ENCODE measurements at regions not wholly inside any gene's neighbourhood (a gene's known extent, or its start where the extent isn't known, plus 50 kb on each side); places are given as distances from the start of the nearest gene placed in this dataset.

DNA sequence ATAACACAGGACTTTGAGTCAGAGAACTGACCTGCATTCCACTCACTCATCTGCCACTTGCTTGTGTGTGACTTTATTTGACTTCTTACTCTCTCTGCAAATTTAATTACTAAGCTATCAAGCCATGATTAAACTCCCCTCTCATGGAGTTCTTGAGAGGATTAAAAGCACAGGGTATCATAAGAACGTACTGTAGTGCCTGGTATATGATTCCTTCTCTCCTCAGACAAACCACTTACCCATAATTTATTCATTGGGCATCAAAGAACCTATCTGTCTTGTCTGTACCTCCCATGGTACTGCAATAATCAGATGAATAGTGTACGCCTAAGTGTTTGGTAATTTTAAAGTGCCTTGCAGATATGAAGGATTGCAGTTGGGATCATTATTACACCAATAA is 130.6 kb upstream of the UBASH3B start:
- Histone ChIP-seq H3K9me3 (ENCODE audit: control insufficient read depth in 3 of 3, low read length in 3 of 3) (no peaks in the 10 kb centered on the region), H3K36me3 (ENCODE audit: control insufficient read depth in 3 of 3, insufficient read depth in 3 of 3, low read length in 3 of 3) (no peaks in the 10 kb centered on the region), H3K4me1 (ENCODE audit: control insufficient read depth in 3 of 3, insufficient read depth in 3 of 3, low read length in 3 of 3) (no peaks in the 10 kb centered on the region), H3K27me3 (ENCODE audit: control insufficient read depth in 3 of 3, insufficient read depth in 3 of 3, low read length in 3 of 3) (no peaks in the 10 kb centered on the region), H3K4me3 (ENCODE audit: low read length in 3 of 3) (no peak overlapping the region), H3K9ac (ENCODE audit: low read depth in 1 of 3, low read length in 3 of 3) (no peak overlapping the region), H3K27ac (ENCODE audit: low read depth, low read length) (no peak overlapping the region)

DNA sequence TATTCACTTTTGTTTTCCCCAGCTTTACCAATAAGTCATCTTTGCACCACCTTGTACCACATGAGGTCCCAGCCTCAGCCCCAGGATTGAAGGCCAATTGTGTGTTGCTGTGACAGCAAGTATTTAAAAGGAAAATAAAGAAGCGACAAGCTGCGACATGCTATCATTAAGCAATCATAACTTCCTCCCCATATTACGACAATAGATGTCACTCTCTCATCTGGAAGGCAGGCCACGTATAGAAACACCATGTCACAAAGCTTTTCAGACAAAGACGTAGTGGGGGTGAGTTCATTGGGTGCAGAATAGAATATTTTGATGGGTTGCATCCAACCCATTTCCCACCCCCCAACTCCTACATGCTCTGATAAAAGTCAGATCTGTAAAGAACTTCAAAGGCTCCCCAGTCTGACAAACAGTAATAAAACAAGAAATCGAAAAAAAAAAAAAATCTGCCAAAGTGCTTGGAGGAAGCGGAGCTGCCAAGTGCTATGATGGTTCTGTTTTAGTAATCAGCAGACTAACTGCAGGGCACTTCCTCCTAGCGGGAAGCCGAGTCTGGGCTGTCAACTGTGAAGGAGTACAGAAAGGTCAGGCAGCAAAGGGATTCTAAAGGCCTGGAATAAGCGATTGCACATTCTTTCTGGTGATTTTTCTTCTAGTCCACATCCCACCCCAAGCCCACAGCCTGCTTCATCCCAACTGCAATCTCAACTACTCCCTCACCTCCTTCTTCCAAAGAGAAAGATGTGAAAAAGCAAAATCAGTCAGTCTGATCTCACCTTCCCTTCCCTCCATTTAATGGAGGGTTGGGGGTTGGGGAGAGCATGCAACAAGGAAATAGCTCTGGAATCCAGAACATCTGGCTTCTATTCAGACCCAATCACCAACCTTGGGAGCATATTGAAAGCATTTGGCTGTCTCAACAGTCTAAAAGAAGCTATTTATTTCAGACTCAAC is 131.4 kb upstream of the UBASH3B start:
- no peaks in the 10 kb centered on the region for H3K36me3 ChIP-seq (ENCODE audit: control insufficient read depth in 3 of 3, insufficient read depth in 3 of 3, low read length in 3 of 3)
- H3K4me1 ChIP-seq (ENCODE audit: control insufficient read depth in 3 of 3, insufficient read depth in 3 of 3, low read length in 3 of 3) = no peaks in the 10 kb centered on the region
- H3K27me3 ChIP-seq (ENCODE audit: control insufficient read depth in 3 of 3, insufficient read depth in 3 of 3, low read length in 3 of 3) = no peaks in the 10 kb centered on the region
- no peak overlapping the region for H3K4me3 ChIP-seq (ENCODE audit: low read length in 3 of 3)
- no peak overlapping the region for H3K27ac ChIP-seq (ENCODE audit: low read depth, low read length)
- no peaks in the 10 kb centered on the region for H3K9me3 ChIP-seq (ENCODE audit: control insufficient read depth in 3 of 3, low read length in 3 of 3)
- no peak overlapping the region for H3K9ac ChIP-seq (ENCODE audit: low read depth in 1 of 3, low read length in 3 of 3)

DNA sequence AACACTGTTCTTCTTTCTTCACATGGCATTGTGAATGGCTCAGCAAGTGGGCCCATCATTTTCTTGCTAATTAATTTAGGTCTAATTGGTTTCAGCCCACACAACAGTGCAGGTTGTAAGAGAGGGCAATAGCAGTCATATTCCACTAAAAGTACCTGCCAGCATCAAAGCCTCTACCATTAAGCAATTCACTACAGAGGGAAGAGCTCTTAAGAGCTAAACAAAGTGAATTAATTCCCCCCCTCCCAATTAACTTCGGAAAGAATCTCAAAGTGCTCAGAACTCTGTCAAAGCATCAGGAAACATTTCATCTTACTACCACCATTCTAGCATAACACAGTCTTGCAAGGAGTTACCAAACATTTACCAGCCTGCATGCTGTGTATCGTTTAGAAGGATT is 133.9 kb upstream of the UBASH3B start:
- no peak overlapping the region for H3K4me3 ChIP-seq (ENCODE audit: low read length in 3 of 3)
- no peaks in the 10 kb centered on the region for H3K27me3 ChIP-seq (ENCODE audit: control insufficient read depth in 3 of 3, insufficient read depth in 3 of 3, low read length in 3 of 3)
- H3K9me3 ChIP-seq (ENCODE audit: control insufficient read depth in 3 of 3, low read length in 3 of 3) = no peaks in the 10 kb centered on the region
- no peaks in the 10 kb centered on the region for H3K36me3 ChIP-seq (ENCODE audit: control insufficient read depth in 3 of 3, insufficient read depth in 3 of 3, low read length in 3 of 3)
- H3K27ac ChIP-seq (ENCODE audit: low read depth, low read length) = no peak overlapping the region
- no peak overlapping the region for H3K9ac ChIP-seq (ENCODE audit: low read depth in 1 of 3, low read length in 3 of 3)
- no peaks in the 10 kb centered on the region for H3K4me1 ChIP-seq (ENCODE audit: control insufficient read depth in 3 of 3, insufficient read depth in 3 of 3, low read length in 3 of 3)

DNA sequence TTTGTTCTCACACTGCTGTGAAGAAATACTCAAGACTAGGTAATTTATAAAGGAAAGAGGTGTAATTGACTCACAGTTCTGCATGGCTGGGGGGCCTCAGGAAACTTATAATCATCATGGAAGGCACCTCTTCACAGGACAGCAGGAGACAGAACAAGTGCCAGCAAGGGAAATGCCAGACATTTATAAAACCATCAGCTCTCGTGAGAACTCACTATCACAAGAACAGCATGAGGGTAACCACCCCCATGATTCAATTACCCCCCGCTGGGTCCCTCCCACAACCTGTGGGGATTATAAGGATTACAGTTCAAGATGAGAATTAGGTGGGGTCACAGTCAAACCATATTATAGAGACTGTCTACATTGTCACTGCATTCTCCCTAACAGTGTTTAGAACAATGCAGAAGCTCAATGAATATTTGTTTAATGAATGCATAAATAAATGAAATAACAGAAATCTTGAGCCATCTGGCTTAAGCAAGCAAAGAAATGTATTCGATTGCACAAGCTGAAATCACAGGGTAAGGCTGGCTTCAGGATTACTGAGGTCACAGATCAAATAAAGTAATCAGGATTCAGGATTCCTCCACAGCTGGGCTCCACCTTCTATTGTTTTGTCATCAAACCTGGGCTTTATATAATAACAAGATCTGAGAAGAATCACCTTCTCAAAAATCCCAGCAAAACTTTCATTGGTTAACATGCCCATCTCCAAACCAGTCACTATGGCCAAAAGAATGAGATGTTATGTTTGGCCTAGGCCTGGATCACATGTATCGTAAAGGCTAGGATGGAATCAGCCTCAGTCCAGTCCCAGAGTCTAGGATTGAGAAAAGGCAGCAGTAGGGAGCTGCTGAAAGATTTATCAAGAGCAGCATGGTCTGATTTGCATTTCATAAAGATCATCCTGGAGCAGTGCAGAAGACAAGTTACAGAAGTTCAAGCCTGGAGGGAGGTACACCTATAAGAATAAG is 137.8 kb upstream of the UBASH3B start:
- H3K36me3 ChIP-seq (ENCODE audit: control insufficient read depth in 3 of 3, insufficient read depth in 3 of 3, low read length in 3 of 3) = no peaks in the 10 kb centered on the region
- H3K9me3 ChIP-seq (ENCODE audit: control insufficient read depth in 3 of 3, low read length in 3 of 3) = no peaks in the 10 kb centered on the region
- no peak overlapping the region for H3K27ac ChIP-seq (ENCODE audit: low read depth, low read length)
- no peak overlapping the region for H3K9ac ChIP-seq (ENCODE audit: low read depth in 1 of 3, low read length in 3 of 3)
- H3K4me3 ChIP-seq (ENCODE audit: low read length in 3 of 3) = no peak overlapping the region
- H3K4me1 ChIP-seq (ENCODE audit: control insufficient read depth in 3 of 3, insufficient read depth in 3 of 3, low read length in 3 of 3) = no peaks in the 10 kb centered on the region
- H3K27me3 ChIP-seq (ENCODE audit: control insufficient read depth in 3 of 3, insufficient read depth in 3 of 3, low read length in 3 of 3) = no peaks in the 10 kb centered on the region

DNA sequence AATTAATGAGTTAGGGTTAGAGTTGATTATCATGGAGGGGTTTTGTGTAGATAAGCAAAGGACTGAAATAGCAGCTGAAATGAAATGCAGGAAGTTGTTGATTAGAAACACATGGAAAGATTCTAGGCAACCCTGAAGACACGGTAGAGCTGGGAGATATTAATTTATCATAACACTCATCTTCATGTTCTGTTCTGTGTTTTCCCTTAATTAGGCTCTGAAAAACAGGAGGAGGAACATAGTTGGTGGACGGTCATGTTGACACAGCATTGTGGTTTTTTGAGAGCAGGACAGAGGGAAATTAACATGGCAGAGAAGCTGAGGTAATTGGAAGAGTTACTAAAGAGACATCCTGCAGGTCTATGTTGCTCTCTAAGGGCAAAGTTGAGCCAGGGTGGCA is 138.8 kb upstream of the UBASH3B start:
- no peaks in the 10 kb centered on the region for H3K9me3 ChIP-seq (ENCODE audit: control insufficient read depth in 3 of 3, low read length in 3 of 3)
- no peaks in the 10 kb centered on the region for H3K4me1 ChIP-seq (ENCODE audit: control insufficient read depth in 3 of 3, insufficient read depth in 3 of 3, low read length in 3 of 3)
- no peaks in the 10 kb centered on the region for H3K36me3 ChIP-seq (ENCODE audit: control insufficient read depth in 3 of 3, insufficient read depth in 3 of 3, low read length in 3 of 3)
- no peaks in the 10 kb centered on the region for H3K27me3 ChIP-seq (ENCODE audit: control insufficient read depth in 3 of 3, insufficient read depth in 3 of 3, low read length in 3 of 3)
- no peak overlapping the region for H3K27ac ChIP-seq (ENCODE audit: low read depth, low read length)
- no peak overlapping the region for H3K9ac ChIP-seq (ENCODE audit: low read depth in 1 of 3, low read length in 3 of 3)
- H3K4me3 ChIP-seq (ENCODE audit: low read length in 3 of 3) = no peak overlapping the region

DNA sequence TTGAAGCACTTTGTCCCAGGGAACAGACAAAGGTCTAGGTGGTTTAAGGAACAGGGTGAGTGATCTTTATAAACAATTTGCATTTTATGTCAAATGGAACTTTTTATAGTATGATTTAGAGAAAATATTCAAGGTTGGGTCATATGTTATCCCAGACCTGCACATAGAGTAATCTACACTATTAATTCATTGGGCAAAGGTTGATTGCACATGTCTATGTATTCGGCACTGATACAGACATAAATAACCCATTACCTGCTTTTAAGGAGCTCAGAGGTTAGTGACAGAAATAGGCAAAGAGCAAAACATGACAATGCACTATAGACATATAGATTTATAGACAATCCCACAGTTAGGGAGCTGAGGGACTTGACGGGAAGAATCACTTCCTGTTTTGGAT is 141.5 kb upstream of the UBASH3B start:
- H3K9ac ChIP-seq (ENCODE audit: low read depth in 1 of 3, low read length in 3 of 3) = no peak overlapping the region
- H3K36me3 ChIP-seq (ENCODE audit: control insufficient read depth in 3 of 3, insufficient read depth in 3 of 3, low read length in 3 of 3) = no peaks in the 10 kb centered on the region
- H3K4me3 ChIP-seq (ENCODE audit: low read length in 3 of 3) = no peak overlapping the region
- H3K27me3 ChIP-seq (ENCODE audit: control insufficient read depth in 3 of 3, insufficient read depth in 3 of 3, low read length in 3 of 3) = peaks cover 0 to 3% (median 0%) of the 10 kb centered on the region in 3 donors
- no peak overlapping the region for H3K27ac ChIP-seq (ENCODE audit: low read depth, low read length)
- no peaks in the 10 kb centered on the region for H3K4me1 ChIP-seq (ENCODE audit: control insufficient read depth in 3 of 3, insufficient read depth in 3 of 3, low read length in 3 of 3)
- H3K9me3 ChIP-seq (ENCODE audit: control insufficient read depth in 3 of 3, low read length in 3 of 3) = no peaks in the 10 kb centered on the region

DNA sequence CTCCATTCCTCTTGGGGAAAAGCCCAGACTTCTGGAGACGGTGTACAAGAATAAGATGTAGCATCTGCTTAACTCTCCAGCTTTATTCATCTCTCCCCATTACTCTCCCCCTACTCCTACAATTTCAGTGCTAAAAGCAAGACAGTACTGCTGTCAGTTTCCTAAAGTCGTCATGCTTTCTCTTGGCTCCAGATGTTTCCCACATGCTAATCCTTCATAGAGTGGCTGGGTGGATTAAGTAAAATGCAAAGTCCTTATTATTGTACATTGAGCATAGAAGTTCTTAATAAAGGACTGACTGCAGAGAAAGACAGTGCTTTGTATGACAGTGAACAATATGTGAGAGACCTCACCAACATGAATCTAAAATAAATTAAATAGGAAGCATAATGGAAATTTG is 142.2 kb upstream of the UBASH3B start:
- no peaks in the 10 kb centered on the region for H3K36me3 ChIP-seq (ENCODE audit: control insufficient read depth in 3 of 3, insufficient read depth in 3 of 3, low read length in 3 of 3)
- H3K9me3 ChIP-seq (ENCODE audit: control insufficient read depth in 3 of 3, low read length in 3 of 3) = no peaks in the 10 kb centered on the region
- H3K27me3 ChIP-seq (ENCODE audit: control insufficient read depth in 3 of 3, insufficient read depth in 3 of 3, low read length in 3 of 3) = peaks cover 0 to 3% (median 0%) of the 10 kb centered on the region in 3 donors
- no peak overlapping the region for H3K9ac ChIP-seq (ENCODE audit: low read depth in 1 of 3, low read length in 3 of 3)
- H3K27ac ChIP-seq (ENCODE audit: low read depth, low read length) = no peak overlapping the region
- no peaks in the 10 kb centered on the region for H3K4me1 ChIP-seq (ENCODE audit: control insufficient read depth in 3 of 3, insufficient read depth in 3 of 3, low read length in 3 of 3)
- H3K4me3 ChIP-seq (ENCODE audit: low read length in 3 of 3) = no peak overlapping the region

DNA sequence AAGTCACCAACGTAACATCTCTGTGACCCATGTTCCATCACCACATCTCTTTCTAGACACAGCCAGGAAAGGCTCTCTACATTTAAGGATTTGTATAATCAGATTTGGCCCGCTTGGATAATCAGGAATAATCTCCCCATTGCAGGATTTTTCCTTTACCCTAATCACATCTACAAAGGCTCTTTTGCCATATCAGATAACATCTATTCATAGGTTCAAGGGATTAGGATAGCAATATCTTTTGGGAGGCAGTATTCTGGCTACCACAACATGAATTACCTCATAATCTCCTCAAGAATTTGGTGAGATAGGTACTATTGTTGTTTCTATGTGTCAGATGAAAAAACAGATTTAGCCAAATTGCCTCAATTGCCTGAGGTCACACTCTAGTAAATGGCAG is 142.8 kb upstream of the UBASH3B start:
- Histone ChIP-seq H3K4me3 (ENCODE audit: low read length in 3 of 3) (no peak overlapping the region), H3K36me3 (ENCODE audit: control insufficient read depth in 3 of 3, insufficient read depth in 3 of 3, low read length in 3 of 3) (no peaks in the 10 kb centered on the region), H3K27me3 (ENCODE audit: control insufficient read depth in 3 of 3, insufficient read depth in 3 of 3, low read length in 3 of 3) (peaks cover 0 to 3% (median 0%) of the 10 kb centered on the region in 3 donors), H3K27ac (ENCODE audit: low read depth, low read length) (no peak overlapping the region), H3K9ac (ENCODE audit: low read depth in 1 of 3, low read length in 3 of 3) (no peak overlapping the region), H3K9me3 (ENCODE audit: control insufficient read depth in 3 of 3, low read length in 3 of 3) (no peaks in the 10 kb centered on the region), H3K4me1 (ENCODE audit: control insufficient read depth in 3 of 3, insufficient read depth in 3 of 3, low read length in 3 of 3) (no peaks in the 10 kb centered on the region)

DNA sequence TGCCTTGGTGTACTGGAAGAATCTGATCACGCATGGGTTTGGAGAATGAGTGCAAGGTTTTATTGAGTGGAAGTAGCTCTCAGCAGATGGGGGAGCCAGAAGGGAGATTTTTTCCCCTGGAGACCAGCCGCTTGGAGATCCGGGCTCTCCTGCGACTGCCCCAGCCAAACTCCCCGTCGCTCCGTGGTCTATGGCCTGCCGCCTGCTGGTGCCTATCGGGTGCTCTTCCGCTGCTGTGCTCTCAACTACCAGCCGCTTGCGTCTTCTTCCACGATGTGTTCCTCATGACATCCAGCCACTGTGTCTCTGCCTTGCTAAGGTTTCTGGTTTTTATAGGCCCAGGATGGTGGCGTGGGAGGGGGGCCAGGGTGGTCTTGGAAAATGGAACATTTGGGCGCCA is 145.6 kb upstream of the UBASH3B start:
- H3K4me3 ChIP-seq (ENCODE audit: low read length in 3 of 3) = no peak overlapping the region
- H3K9ac ChIP-seq (ENCODE audit: low read depth in 1 of 3, low read length in 3 of 3) = no peak overlapping the region
- no peaks in the 10 kb centered on the region for H3K36me3 ChIP-seq (ENCODE audit: control insufficient read depth in 3 of 3, insufficient read depth in 3 of 3, low read length in 3 of 3)
- no peaks in the 10 kb centered on the region for H3K9me3 ChIP-seq (ENCODE audit: control insufficient read depth in 3 of 3, low read length in 3 of 3)
- peaks cover 0 to 3% (median 0%) of the 10 kb centered on the region in 3 donors for H3K27me3 ChIP-seq (ENCODE audit: control insufficient read depth in 3 of 3, insufficient read depth in 3 of 3, low read length in 3 of 3)
- H3K27ac ChIP-seq (ENCODE audit: low read depth, low read length) = no peak overlapping the region
- H3K4me1 ChIP-seq (ENCODE audit: control insufficient read depth in 3 of 3, insufficient read depth in 3 of 3, low read length in 3 of 3) = peaks cover 5 to 7% (median 6%) of the 10 kb centered on the region in 3 donors

DNA sequence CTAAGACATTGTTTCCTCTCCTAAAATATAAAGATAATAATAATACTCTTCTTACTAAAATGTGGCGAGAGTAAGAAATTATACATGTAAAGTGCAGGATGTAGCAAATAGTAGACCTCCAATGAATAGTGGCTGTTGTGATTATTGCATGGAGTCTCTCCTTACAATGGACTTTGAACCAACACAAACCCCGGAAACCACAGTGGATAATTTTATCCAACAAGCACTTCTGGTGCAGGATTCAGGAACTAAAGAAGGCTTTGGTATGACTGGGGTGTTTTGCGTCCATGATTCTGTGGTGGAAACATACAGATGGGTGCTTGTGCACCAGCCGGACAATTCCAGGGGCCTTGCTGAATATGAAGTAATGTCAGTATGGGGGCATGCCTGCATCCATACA is 146.4 kb upstream of the UBASH3B start:
- Histone ChIP-seq H3K27me3 (ENCODE audit: control insufficient read depth in 3 of 3, insufficient read depth in 3 of 3, low read length in 3 of 3) (peaks cover 0 to 3% (median 0%) of the 10 kb centered on the region in 3 donors), H3K4me1 (ENCODE audit: control insufficient read depth in 3 of 3, insufficient read depth in 3 of 3, low read length in 3 of 3) (peaks cover 5 to 7% (median 6%) of the 10 kb centered on the region in 3 donors), H3K4me3 (ENCODE audit: low read length in 3 of 3) (no peak overlapping the region), H3K9me3 (ENCODE audit: control insufficient read depth in 3 of 3, low read length in 3 of 3) (no peaks in the 10 kb centered on the region), H3K36me3 (ENCODE audit: control insufficient read depth in 3 of 3, insufficient read depth in 3 of 3, low read length in 3 of 3) (no peaks in the 10 kb centered on the region), H3K9ac (ENCODE audit: low read depth in 1 of 3, low read length in 3 of 3) (no peak overlapping the region), H3K27ac (ENCODE audit: low read depth, low read length) (no peak overlapping the region)
